SH-SY5Y (cell line): ENCODE measurements at regions not wholly inside any gene's neighbourhood (a gene's known extent, or its start where the extent isn't known, plus 50 kb on each side); places are given as distances from the start of the nearest gene placed in this dataset.

Experiments
- GATA2 ChIP-seq: IDR thresholded peaks from 2 replicates; pipeline ENCODE4 v1.6.1; 2011; ENCODE audit warnings: mild to moderate bottlenecking, low read depth, low read length
- GATA3 ChIP-seq: IDR thresholded peaks from 2 replicates; pipeline ENCODE4 v1.6.1; 2011; ENCODE audit warnings: low read depth, mild to moderate bottlenecking, low read length, moderate library complexity

DNA sequence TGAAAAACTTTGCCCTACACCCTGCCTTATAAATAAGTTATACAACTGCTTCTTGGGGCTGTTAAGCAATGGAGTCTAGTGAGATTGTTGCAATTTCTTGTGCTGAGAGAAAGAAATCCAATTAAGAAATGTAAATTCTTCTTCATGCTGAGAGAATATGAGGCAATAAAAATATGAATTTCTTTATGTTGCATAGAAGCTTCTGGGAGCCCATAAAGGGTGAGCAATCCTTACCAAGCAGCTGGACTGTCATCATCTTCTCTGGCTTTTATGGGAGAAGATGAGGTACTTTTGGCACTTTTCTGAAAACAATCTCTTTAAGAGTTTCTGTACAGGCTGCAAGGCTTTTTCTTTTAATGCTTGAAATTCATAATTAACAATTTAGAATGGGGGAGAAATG, 204.3 kb downstream of the DMRTA1 start:
- TF ChIP-seq GATA2 = no peak
- no peak for TF ChIP-seq GATA3
